Right renal pelvis (tissue), 4 donors: ENCODE measurements at regions not wholly inside any gene's neighbourhood (a gene's known extent, or its start where the extent isn't known, plus 50 kb on each side); places are given as distances from the start of the nearest gene placed in this dataset.

Source experiments
- DNase-seq, 4 donors: peaks; one replicate each; pipeline ENCODE4 v3.0.0-alpha.2; 2013; ENCODE audit warnings: low read depth in 4 of 4, low spot score in 3 of 4, missing footprints in 1 of 4

DNA sequence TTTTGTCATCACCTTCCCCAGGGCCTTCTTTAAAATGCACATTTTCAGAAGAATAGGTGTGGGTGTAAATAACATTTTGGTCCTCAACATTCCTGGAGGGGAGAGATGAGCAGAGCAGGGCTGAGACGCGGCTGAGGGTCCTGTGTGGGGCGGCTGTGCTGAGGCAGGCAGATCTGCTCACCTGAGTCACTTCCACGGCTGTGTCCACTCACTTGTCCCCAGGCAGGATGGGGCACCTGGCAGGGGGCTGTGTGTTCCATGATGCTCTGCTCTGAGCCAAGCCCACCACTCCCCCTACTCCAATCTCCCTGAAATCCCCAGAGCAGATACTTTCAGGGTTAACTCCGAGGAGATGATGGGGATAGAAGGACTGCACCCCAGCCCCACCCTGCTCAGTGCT is 93.8 kb downstream of the GLRX3 start:
- DNase-seq: no peak

DNA sequence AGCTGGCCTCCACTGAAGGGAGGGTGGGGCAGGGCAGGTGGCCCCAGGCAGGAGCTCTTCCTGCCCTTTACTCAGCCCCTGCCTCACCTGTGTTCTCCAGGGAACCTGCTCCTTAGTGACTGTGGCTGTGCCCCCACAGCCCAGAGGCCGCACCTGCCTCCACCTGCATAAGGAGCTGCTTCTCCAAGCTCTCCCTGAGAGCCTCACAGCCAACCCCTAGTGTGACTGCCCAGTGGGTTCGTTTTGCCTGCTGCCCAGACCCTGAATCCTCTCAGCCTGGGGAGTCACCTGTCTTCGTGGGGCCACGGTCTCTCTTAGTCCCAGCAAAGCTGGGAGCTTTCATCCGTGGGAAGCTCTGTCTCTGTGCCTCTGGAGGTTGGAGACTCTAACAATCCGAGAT is 94.4 kb downstream of the GLRX3 start:
- DNase-seq: no peak

DNA sequence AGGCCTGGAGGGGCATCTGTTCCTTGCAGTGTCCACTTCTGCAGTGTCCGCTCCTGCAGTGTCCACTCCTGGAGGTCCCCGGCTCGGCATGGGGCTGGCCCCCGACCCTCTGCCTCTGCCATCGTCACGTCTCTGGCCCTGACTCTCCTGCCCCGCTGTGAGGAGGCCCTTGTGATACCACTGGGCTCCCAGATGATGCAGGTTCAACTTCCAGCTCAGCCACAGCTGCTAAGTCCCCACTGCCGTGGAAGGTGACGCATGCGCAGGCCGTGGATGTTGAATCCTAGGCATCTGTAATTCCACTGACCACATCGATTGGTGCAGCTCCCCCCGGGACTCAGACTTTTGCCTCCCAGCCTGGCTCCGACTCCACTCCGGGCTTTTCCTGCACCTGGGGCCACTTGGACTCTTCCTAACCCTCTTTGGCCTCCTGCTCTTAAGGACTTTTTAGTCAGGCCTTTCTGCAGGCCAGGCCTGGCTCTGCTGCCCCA is 95.1 kb downstream of the GLRX3 start:
- DNase-seq: no peak

DNA sequence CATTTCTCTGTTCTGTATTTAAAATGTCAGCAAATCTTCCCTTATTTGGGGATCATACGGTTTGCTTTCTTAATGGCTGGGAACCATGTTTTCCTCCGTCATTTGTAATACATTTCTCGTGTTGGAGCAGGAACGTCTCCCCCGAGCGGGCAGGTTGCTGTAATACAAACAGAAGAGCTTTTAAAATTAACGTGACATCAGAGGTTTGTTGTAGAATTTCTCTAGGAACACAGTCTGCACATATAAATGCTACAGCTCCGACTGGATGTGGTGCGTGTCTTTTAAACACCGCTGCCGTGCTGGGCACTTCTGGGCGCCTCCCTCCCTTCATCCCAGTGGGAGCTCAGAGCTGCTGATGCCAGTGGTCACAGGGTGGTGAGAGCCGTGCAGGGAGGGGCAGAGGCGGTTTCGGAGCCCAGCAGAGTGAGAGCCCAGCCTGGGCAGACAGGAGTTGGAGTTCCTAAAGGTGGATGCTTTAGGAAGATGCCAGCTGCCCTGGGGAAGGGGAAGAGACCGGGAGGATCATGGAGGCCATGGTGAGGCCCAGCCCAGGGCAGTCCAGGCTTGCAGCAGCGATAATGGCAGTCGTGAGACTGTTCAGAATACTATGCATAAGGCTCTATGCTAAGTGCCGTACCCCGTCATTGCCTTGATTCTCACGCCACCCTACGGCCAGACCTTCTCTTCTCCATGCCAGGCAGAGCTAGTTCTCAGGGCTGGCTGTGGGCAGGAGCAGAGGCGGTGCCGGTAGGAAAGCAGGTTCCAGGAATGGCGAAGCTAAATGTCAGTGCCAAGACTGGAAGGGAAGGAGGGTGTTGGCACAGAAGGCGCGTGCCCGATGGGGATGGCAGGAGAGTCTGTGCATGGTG is 96.2 kb downstream of the GLRX3 start:
- no peak for DNase-seq

DNA sequence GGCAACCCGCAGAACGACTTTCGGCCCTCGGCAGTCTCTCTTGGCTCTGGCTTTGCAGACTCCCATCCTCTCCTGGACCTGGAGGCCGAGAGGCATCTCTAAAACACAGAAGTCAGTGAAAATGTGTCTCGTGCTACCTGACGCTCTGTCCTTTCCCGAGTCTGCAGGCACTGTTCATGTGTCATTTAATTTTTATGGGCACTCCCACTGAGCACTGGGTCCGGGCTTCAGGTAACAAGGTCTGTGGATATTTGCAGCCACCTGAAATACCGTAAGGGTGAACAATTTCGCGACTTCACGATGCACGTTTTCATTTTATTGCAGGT is 96.8 kb downstream of the GLRX3 start:
- DNase-seq: no peak

DNA sequence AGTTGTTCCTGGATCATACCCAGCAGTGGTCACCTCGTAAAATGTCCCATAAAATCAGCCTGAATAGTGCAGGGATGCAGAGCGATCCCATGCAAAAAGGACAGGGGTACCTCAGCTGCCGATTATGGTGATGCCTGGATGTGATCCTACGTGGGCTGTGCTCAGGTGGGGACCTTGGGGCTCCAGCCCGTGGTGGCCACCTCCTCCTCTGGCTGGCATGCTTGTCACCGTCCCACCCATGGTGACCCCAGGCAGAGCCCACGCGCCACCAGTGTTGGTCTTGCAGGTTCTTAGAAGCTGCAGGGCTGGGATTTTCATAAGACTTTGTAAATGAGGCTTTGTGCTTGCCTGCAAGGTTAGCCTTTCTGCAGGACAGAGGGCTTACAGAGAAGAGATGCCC is 97.2 kb downstream of the GLRX3 start:
- no peak for DNase-seq

DNA sequence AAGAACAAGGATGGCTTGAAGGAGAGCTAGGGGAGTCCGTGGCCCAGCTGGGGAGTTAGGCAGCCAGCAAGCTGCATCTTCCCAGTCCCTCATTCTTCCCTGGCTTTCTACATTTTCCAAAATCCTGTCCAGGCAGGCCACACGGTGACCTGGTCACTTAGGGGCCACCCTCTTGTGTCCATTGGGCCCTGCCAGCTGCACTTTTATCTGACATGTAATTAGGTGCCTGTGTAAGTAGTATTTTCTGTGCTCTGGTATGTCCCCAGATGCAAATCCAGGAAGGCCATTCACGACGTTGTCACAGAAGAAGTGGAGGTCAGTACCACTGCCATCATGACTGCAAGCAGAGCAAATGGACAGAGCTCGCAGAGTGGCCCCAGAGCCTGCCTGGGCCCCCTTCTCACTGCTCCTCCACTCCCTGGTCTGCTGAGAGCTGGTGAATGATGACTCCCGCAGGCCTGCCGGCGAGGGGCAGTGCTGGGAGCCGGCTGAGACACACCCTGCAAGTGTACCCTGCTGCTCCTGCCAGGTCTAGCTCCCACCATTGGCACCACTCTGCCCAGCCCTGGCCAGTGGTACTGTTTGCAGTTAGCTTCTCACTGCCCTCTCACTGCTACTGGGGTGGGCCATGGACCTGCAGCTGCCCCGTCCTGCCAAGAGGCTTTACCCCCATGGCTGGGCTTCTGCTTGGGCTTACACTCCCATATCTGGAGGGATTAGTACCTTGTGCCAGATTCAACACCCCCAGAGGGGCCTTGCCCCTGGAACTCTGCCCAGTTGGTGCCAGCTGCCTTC is 98.2 kb downstream of the GLRX3 start:
- no peak for DNase-seq

DNA sequence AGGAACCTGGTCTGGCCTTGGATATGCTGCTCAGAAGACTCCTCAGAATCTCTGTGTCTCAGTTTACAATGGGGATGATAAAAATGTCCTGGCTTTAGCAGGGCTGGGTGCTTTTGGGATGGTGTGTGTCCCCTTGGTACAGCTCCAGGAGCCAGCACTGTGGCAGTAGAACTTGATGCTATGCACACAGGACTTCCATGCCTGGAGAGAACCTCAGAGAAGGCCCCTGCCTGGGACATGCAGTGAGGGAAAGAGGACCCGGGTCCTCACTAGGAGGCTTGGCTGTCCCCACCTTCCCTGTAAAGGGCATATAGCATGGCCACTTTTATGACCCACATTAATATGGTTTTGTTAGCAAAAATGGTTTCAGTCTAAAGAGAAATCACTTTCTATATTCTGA is 100.5 kb downstream of the GLRX3 start:
- DNase-seq: no peak

DNA sequence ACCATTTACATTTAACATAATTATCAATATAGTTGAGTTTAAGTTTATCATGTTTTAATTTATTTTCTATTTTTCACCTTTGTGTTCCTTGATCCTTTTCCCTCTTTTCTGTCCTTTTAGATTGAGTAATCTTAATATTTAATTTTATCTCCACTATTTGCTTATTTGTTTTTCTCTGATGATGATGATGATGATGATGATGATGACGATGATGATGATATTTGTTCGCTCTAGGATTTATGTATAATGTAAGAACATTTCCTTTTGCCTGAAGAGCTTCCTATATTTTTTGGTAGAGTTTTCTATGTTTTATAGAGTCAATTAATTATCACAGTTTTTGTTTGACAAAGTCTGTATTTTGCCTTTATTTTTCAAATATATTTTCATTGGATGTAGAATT is 104.2 kb downstream of the GLRX3 start:
- no peak for DNase-seq

DNA sequence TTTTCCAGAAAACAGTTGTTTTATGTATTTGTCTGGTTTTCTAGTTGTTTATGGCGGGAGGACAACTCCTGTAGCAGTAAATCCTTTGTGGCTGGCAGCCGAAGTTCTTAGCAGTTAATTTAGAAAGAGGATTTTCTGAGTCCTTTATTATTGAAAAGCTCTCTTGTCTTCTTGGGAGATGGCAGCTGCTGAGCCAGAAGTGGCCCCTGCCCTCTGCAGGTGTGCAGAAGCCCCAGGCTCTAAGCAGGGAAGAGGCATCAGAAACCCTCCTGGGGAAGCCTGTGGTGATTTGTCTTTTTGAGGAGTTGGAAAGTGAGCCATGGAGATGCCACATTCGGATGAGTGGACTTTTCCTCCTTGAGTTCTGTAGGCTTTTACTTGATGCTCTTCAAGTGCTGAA is 106.3 kb downstream of the GLRX3 start:
- DNase-seq: no peak

DNA sequence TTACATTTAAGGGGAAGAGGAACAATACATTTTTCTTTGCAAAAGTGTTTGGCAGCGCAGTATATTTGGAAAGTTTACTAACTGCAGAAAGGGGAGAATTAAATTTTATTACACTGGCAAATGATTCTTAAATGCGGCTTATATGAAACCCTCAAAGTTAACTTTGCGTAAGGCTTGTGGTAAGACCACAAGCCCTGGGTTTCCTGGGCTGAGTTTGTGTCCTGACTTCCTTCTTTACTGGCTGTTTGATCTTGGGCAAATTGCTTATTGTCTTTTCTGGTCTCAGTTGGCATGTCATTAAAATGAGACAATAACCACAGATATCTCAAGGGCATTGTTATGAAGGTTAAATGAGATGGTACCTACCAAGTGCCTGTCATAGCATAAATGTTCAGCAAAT is 106.8 kb downstream of the GLRX3 start:
- DNase-seq: no peak

DNA sequence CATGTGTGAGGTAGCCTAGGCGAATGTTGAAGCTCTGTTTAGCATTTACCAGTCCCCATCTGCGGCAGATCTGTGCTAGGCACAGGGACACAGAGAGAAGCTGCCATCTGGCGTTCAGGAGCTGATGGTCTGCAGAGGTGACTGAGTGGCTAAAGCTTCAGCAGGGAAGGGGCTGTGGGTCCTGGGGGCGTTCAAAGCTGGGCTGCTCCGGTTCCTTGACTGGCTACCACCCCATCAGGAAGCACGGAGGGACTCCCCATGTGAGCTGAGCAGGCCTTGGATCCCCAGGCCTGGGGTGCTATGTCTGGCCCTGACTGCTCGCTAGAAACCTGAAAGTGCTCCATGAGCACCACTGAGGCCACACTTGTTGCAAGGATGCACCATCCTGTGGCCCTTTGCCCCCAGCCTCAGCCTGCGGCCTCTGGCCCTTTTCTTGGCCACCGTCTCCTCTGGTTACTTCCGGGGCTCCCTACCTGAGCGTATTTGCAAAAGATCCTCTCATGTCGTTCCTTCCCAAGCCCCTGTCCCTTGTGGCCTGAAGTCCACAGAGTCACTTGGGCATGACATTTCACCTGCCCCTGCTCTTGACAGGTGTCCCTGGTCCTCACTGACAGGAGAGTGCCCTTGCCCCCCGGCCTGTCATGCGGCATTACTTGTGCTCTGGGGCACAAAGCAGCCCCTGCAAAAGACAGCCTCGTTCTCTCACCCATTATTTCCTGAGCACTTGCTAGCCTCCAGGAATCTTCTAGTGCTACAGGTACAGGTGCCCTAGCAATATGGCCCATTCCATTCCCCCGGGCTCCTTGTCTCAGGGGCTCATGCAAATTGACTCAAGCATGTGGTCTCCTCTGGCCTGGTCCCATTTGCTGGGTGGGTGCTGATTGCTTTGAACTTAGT is 108.1 kb downstream of the GLRX3 start:
- no peak for DNase-seq

DNA sequence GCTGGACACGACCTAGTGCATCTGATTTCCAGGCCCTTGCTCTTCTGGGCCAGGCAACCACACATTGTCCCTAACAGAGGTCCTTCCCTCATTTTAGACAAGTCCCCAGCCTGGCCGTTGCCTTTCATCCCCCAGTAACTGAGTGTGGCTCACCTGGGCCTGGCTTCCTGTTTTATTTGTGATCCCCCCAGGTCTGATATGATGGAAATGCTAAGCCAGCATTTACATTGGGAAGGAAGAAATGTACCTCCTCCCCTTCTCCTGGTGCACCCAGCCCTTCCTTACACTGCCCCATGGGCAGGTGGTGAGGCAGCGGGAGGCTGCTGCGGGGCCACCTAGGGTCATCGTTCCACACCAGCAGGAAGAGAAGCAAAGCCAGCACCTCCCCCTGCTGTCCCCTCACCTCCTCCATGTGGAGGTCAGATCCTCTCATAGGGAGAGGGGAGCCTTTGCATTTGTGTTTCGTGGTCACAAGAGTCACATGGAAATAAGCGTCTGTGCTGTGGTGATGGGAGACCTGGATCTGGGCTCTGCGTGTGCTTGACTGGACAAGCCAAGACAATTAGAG is 108.8 kb downstream of the GLRX3 start:
- DNase-seq: no peak

DNA sequence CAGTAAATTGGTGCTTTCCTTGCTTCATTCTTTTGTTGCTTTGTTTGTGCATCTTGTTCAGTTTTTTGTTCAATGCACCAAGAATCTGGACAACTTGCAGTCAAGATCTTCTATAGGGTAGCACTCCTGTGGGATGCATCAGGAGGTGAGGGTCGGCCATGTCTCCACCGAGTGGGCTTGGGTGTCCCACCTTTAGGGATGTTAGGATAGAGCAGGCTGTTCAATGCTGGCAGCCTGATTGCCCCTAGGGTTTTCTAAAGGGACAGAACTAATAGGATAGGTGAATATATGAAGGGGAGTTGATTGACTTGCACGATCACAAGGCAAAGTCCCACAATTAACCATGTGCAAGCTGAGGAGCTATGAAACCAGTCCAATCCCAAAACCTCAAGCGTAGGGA is 109.9 kb downstream of the GLRX3 start:
- no peak for DNase-seq

DNA sequence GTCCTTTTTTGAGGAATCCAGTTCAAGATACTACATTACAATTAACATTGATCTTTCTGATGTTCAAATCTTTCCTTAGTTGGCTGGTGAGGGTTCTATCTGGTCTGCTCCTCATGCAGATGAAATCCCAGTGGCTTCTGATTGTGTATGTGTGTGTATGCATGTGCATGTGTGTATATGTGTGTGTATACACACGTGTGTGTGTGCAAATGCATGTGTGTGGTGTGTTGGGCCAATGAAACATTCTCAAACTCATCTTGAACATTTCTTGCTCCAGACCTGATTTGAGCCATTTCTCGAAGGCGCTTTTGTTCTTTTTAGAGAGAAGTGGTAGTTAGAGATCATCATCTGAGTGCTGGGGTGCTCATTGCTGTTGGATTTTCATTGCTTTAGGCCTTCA is 113.9 kb downstream of the GLRX3 start:
- no peak for DNase-seq

DNA sequence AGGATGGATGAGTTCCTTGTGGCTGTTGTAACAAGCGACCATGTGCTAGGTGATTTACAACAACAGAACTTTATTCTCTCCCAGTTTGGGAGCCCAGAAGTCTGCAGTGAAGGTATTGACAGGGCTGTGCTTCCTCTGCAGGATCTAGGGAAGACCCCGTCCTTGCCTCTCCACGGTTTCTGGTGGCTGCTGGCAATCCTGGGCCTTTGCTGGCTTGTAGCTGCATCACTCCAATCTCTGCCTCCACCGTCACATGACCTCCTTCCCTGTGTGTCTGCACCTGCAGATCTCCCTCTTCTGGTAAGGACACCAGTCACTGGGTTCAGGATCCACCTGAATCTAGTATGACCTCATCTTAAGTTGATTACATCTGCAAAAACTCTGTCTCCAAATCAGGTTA is 115.6 kb downstream of the GLRX3 start:
- no peak for DNase-seq

DNA sequence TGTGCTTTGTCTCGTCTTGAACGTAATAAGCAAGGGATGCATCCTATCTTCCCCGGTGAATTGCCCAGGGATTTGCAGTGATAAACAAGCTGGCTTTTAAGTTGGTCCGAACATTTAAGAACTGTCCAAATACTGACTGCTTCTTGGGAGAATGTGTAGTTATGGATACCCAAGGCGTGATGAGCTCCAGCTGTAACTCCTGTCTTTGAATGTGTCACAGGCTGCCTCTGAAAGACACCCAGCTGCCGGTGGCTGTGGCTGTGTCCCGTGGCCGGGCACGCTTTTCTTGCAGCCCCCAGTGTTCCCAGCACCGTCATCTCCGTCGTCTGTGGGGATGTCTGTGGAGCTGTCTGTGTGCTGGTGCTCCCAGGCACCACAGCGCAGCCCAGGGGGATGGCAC is 118.1 kb downstream of the GLRX3 start:
- peak; percentile 26 to 65 (median 48) for DNase-seq

DNA sequence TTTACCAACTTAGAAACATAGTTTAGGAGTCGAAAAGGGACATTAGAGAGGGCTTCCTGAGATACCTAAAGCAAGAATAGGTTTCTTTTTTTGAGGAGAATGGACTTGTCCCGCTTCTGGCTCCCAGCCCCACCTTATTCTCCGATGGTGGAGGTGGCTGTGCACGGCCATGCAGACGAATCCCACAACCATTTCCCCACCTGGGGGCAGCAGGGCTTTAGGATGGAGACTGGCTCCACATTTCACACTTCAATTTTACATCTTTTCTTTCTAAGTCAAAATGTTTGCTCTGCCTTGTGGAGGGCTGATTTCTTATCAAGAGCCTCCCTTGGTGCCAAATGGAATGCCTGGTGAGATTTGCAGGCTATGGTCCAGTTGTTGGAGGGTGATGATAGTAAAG is 118.5 kb downstream of the GLRX3 start:
- peak in 1 of 4 donors; percentile 22 for DNase-seq

DNA sequence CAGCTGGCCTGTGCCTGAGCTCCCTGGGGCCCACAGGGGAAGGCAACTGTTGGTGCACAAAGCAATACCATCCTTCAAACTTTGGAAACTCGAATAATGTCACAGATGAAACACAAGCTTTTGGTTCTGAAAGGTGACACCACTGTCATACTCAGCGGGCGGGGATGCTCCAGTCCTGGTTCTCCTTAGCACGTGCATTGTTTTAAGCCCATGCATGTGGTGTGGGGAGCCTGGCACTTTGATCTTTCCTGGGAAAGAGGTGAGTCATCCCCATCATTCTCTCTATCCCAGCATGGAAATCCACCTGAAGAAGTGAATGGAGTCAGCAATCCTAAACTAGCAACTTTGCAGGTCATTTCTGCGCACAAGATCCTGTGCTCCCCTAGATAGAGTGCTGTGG is 119.6 kb downstream of the GLRX3 start:
- no peak for DNase-seq

DNA sequence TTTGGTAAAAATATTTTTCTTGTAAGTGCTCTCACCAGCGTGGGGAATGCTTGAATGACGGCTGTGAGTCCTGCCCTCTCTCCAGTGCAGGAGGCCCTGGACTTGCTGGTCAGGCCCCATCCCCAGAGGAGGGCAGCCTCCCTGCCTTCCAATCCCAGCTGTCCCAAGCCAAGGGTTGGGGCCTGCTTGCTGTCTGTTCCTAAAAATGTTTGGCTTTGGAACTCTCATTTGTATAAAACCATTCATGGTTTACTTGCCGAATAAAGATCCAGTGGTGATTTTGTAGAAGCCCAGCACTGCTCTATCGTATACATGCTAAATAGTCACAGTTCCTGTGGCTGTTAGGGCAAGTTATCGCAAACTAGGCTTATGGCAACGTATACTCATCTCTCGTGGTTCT is 121.7 kb downstream of the GLRX3 start:
- DNase-seq: no peak

DNA sequence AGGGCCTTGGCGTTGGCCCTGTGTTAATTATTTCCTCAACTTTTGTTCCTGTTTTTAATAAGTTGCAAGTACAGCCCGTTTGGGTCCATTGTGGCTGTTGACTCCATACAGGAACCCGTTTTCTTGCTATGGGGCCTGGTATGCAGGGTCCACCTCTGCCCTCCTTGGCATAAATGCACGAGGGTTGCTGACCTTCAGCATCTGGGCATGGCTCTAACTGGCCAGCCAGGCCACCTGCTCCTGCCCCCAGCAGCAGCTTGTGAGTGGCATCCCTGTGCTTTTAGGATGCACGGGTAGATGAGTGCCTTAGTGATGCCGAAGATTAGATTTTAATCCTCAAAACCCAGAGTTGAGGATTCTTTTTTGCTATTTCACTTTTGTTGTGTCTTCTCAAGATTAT is 123.2 kb downstream of the GLRX3 start:
- DNase-seq: no peak
